Stimulated activated CD4-positive, alpha-beta T cell treated with anti-CD3 and anti-CD28 coated beads, Interleukin-15, amount 100 ng/mL, for 48 hours (primary cell): ENCODE measurements at regions not wholly inside any gene's neighbourhood (a gene's known extent, or its start where the extent isn't known, plus 50 kb on each side); places are given as distances from the start of the nearest gene placed in this dataset.

Source experiments
- DNase-seq, 2 donors: peaks; one replicate each; pipeline ENCODE4 v3.0.0-alpha.2; 2020; ENCODE audit warnings: low read depth in 2 of 2

GRCh38 chr3:25000971-25001591, 427.0 kb upstream of the RARB start:
- no peak for DNase-seq

GRCh38 chr3:25002052-25002451, 426.0 kb upstream of the RARB start:
- no peak for DNase-seq

GRCh38 chr3:25007974-25008658, 419.9 kb upstream of the RARB start:
- DNase-seq: no peak

- DNase-seq: no peak
Observed at GRCh38 chr3:25009665-25010064, 418.4 kb upstream of the RARB start.

GRCh38 chr3:25015599-25015998, 412.5 kb upstream of the RARB start:
- DNase-seq: no peak

GRCh38 chr3:25018909-25019308, 409.2 kb upstream of the RARB start:
- no peak for DNase-seq

GRCh38 chr3:25019506-25019905, 408.6 kb upstream of the RARB start:
- DNase-seq: no peak

GRCh38 chr3:25021816-25022215, 406.2 kb upstream of the RARB start:
- no peak for DNase-seq

GRCh38 chr3:25023876-25024275, 404.2 kb upstream of the RARB start:
- DNase-seq: no peak

- DNase-seq: no peak
Observed at GRCh38 chr3:25025236-25025635, 402.8 kb upstream of the RARB start.

- no peak for DNase-seq
Observed at GRCh38 chr3:25027650-25028049, 400.4 kb upstream of the RARB start.

GRCh38 chr3:25029820-25030219, 398.2 kb upstream of the RARB start:
- no peak for DNase-seq

GRCh38 chr3:25032344-25032743, 395.7 kb upstream of the RARB start:
- DNase-seq: no peak

GRCh38 chr3:25033407-25034029, 394.5 kb upstream of the RARB start:
- DNase-seq: peak in 1 of 2 donors; percentile 1

- DNase-seq: no peak
Observed at GRCh38 chr3:25035526-25035925, 392.5 kb upstream of the RARB start.

GRCh38 chr3:25036633-25037032, 391.4 kb upstream of the RARB start:
- DNase-seq: no peak

GRCh38 chr3:25037049-25037547, 391.0 kb upstream of the RARB start:
- DNase-seq: no peak

GRCh38 chr3:25038271-25038670, 389.8 kb upstream of the RARB start:
- DNase-seq: no peak

GRCh38 chr3:25038922-25039321, 389.1 kb upstream of the RARB start:
- DNase-seq: no peak

- no peak for DNase-seq
Observed at GRCh38 chr3:25040748-25041147, 387.3 kb upstream of the RARB start.

GRCh38 chr3:25041871-25042584, 386.0 kb upstream of the RARB start:
- no peak for DNase-seq

GRCh38 chr3:25043177-25043576, 384.9 kb upstream of the RARB start:
- DNase-seq: no peak
